ENCODE measurements at regions not wholly inside any gene's neighbourhood (a gene's known extent, or its start where the extent isn't known, plus 50 kb on each side); places are given as distances from the start of the nearest gene placed in this dataset.

DNA sequence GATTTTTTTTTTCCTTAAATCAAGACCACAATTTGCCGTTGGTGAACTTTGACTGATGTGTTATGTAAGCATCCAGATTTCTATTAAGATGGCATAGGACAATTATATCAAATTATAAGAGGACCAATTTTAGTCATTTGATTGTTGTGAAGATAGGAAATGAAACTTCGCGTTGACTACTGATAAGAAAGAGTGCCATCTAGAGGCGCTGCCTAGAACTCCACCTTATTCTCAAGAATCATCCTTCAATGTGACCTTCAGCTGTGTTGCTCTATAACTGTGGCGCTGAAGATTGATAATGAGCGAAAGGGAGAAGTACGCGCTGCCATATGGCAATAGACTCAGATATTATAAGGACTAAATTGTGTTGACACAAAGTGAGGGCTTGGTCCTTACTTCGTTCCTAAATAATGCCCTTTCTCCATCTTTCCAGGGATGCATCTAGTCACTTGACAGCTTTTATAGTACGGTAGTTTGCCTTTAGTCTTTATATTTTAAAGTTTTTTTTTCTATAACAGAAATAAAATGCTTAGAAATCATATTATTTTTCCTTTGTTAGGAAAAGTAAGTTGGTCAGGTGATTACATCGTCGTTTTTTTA, 350.8 kb upstream of the STXBP6 start:
- POLR2A ChIA-PET, result no interaction called here
- intact Hi-C loops (cut with micrococcal nuclease) (no loop called here), in situ Hi-C loops (cut with MboI) (no loop called here)
- no peak overlapping the region for H3K27ac ChIP-seq (ENCODE audit: extremely low read depth, low read depth, low read length)
- WGBS (ENCODE audit: insufficient coverage, low coverage, missing lambda C conversion rate), result 26% methylated on average over 11 of the region's 12 CpGs
- BruUV-seq (replicated peaks), result no TSS peak
- no peaks in the 10 kb centered on the region for H3K36me3 ChIP-seq (ENCODE audit: control insufficient read depth, insufficient read depth, low read length)
- no peak for ATAC-seq
- no peaks in the 10 kb centered on the region for H3K27me3 ChIP-seq (ENCODE audit: control insufficient read depth in 2 of 2, insufficient read depth in 2 of 2, low read length in 2 of 2)
- TF ChIP-seq, protein P1, sequence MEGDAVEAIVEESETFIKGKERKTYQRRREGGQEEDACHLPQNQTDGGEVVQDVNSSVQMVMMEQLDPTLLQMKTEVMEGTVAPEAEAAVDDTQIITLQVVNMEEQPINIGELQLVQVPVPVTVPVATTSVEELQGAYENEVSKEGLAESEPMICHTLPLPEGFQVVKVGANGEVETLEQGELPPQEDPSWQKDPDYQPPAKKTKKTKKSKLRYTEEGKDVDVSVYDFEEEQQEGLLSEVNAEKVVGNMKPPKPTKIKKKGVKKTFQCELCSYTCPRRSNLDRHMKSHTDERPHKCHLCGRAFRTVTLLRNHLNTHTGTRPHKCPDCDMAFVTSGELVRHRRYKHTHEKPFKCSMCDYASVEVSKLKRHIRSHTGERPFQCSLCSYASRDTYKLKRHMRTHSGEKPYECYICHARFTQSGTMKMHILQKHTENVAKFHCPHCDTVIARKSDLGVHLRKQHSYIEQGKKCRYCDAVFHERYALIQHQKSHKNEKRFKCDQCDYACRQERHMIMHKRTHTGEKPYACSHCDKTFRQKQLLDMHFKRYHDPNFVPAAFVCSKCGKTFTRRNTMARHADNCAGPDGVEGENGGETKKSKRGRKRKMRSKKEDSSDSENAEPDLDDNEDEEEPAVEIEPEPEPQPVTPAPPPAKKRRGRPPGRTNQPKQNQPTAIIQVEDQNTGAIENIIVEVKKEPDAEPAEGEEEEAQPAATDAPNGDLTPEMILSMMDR (IDR thresholded peaks at IDR 0.05 in 2 of 3, conservative IDR thresholded peaks at IDR 0.05 in 1 of 3; ENCODE audit: insufficient read depth in 2 of 3, low read depth in 1 of 3, low read length in 3 of 3), result peak; percentile 24 to 49 (median 30); a peak in 4 of 6 replicates
- no peak for TF ChIP-seq CHD2 (IDR thresholded peaks at IDR 0.05; ENCODE audit: low read depth, low read length)
- peak in 1 of 2 experiments; percentile 33; a peak in 2 of 4 replicates for TF ChIP-seq RAD21 (CRISPR knock-in tag; conservative IDR thresholded peaks at IDR 0.05 in 1 of 2, IDR thresholded peaks at IDR 0.05 in 1 of 2)
- no peaks in the 10 kb centered on the region for H4K20me1 ChIP-seq (replicated peaks; ENCODE audit: control insufficient read depth, insufficient read depth, low read length)
- H2AFZ ChIP-seq (ENCODE audit: low read depth, low read length), result no peak overlapping the region
- H3K4me3 ChIP-seq, result no peak overlapping the region
- no peak overlapping the region for H3K9ac ChIP-seq (ENCODE audit: insufficient read depth in 1 of 2, low read depth in 2 of 2, low read length in 2 of 2)
- H3K9me1 ChIP-seq (ENCODE audit: control insufficient read depth, insufficient read depth, low read length), result no peaks in the 10 kb centered on the region
- no peak overlapping the region for H3K4me2 ChIP-seq (ENCODE audit: insufficient read depth, low read length)
- CTCF ChIA-PET (ENCODE audit: low intra/inter-chr PET ratio), result no interaction called here
- no peak for FAIRE-seq
- peak; percentile 4 to 15 (median 13) for DNase-seq (ENCODE audit: extremely low read depth in 1 of 4, low spot score in 3 of 4)
- no peaks in the 10 kb centered on the region for H3K79me2 ChIP-seq (ENCODE audit: control insufficient read depth, insufficient read depth, low read length)
- H3K4me1 ChIP-seq (replicated peaks in 1 of 2; ENCODE audit: control insufficient read depth in 2 of 2, insufficient read depth in 2 of 2, low read length in 2 of 2), result no peaks in the 10 kb centered on the region
- H3K9me3 ChIP-seq (replicated peaks; ENCODE audit: control insufficient read depth, insufficient read depth, low read depth, low read length), result no peaks in the 10 kb centered on the region

DNA sequence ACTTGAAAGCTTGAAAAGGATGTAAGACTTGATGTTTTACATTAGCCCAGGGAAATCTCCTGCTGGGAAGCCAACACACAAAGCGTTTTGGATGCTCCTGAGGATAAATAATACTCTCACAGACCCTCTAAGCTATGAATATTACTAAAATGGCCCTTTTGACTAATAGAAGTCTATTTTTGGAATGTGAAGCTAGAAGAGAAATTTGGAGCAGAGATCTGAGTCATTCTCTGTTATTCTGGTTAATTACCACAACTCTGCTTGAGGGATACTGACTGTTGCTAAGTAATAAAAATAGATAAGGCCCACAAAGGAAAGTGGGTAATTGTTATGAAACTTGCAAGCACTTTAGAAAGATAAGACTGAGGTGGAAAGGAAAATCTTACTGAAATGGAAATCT, 346.2 kb upstream of the STXBP6 start:
- intact Hi-C loops (cut with micrococcal nuclease), result no loop called here
- no peak overlapping the region for H3K27ac ChIP-seq (ENCODE audit: extremely low read depth, low read depth, low read length)
- in situ Hi-C loops (cut with MboI), result no loop called here
- DNase-seq (ENCODE audit: extremely low read depth in 1 of 4, low spot score in 3 of 4) (no peak), FAIRE-seq (no peak), ATAC-seq (no peak)
- no peaks in the 10 kb centered on the region for H3K79me2 ChIP-seq (ENCODE audit: control insufficient read depth, insufficient read depth, low read length)
- no peak overlapping the region for H2AFZ ChIP-seq (ENCODE audit: low read depth, low read length)
- H3K4me1 ChIP-seq (replicated peaks in 1 of 2; ENCODE audit: control insufficient read depth in 2 of 2, insufficient read depth in 2 of 2, low read length in 2 of 2), result no peaks in the 10 kb centered on the region
- ChIA-PET POLR2A (no interaction called here), CTCF (ENCODE audit: low intra/inter-chr PET ratio) (no interaction called here)
- H3K27me3 ChIP-seq (ENCODE audit: control insufficient read depth in 2 of 2, insufficient read depth in 2 of 2, low read length in 2 of 2), result no peaks in the 10 kb centered on the region
- H3K9ac ChIP-seq (ENCODE audit: insufficient read depth in 1 of 2, low read depth in 2 of 2, low read length in 2 of 2), result no peak overlapping the region
- H4K20me1 ChIP-seq (replicated peaks; ENCODE audit: control insufficient read depth, insufficient read depth, low read length), result no peaks in the 10 kb centered on the region
- BruUV-seq (replicated peaks), result no TSS peak
- no peaks in the 10 kb centered on the region for H3K9me1 ChIP-seq (ENCODE audit: control insufficient read depth, insufficient read depth, low read length)
- WGBS (ENCODE audit: insufficient coverage, low coverage, missing lambda C conversion rate), result 0% methylated on average over 1 of the region's 1 CpG
- no peaks in the 10 kb centered on the region for H3K9me3 ChIP-seq (replicated peaks; ENCODE audit: control insufficient read depth, insufficient read depth, low read depth, low read length)
- no peaks in the 10 kb centered on the region for H3K36me3 ChIP-seq (ENCODE audit: control insufficient read depth, insufficient read depth, low read length)
- no peak overlapping the region for H3K4me2 ChIP-seq (ENCODE audit: insufficient read depth, low read length)
- H3K4me3 ChIP-seq, result no peak overlapping the region
- TF ChIP-seq SNRNP70 (optimal IDR thresholded peaks at IDR 0.05; ENCODE audit: low read depth, low read length) (no peak), HOMEZ (CRISPR knock-in tag; IDR thresholded peaks at IDR 0.05) (no peak), ZNF668 (CRISPR knock-in tag; IDR thresholded peaks at IDR 0.05) (no peak), ZC3H4 (CRISPR knock-in tag; IDR thresholded peaks at IDR 0.05; ENCODE audit: borderline replicate concordance) (no peak), CCAR2 (IDR thresholded peaks at IDR 0.05; ENCODE audit: low read depth, low read length) (no peak), GTF2B (IDR thresholded peaks at IDR 0.05; ENCODE audit: extremely low read depth, insufficient read length) (no peak), FOXO4 (CRISPR knock-in tag; IDR thresholded peaks at IDR 0.05) (no peak)

Measured in K562 (cell line).